Gastrocnemius medialis (tissue), 4 donors: ENCODE measurements at regions not wholly inside any gene's neighbourhood (a gene's known extent, or its start where the extent isn't known, plus 50 kb on each side); places are given as distances from the start of the nearest gene placed in this dataset.

Experiments used
- ATAC-seq, 2 donors: fragments of 150-250 bp; one replicate each; pipeline ENCODE4 v1.9.1; 2016
- DNase-seq, 2 donors: peaks; one replicate each; pipeline ENCODE4 v3.0.0-alpha.2; 2019
- H3K27ac ChIP-seq, 4 donors: fragments of 200-600 bp; sonication (generic); 1 replicate in 1 of 4; 2 replicates in 3 of 4; pipeline ENCODE4 v1.5.1; 2016 to 2018; ENCODE audit warnings: mild to moderate bottlenecking in 2 of 4, moderate library complexity in 1 of 4
- H3K27me3 ChIP-seq, 3 donors: fragments of 200-600 bp; sonication (generic) in 2 of 3; 1 replicate in 1 of 3; 2 replicates in 2 of 3; pipeline versions ENCODE4 v1.5.1 to v1.6.0; 2016 to 2019; ENCODE audit warnings: mild to moderate bottlenecking in 1 of 3, moderate library complexity in 1 of 3
- H3K36me3 ChIP-seq, 2 donors: fragments of 200-600 bp; sonication (generic) in 1 of 2; one replicate each; pipeline ENCODE4 v1.5.1; 2017 to 2018
- H3K4me1 ChIP-seq, 2 donors: fragments of 200-600 bp; sonication (generic) in 1 of 2; one replicate each; pipeline ENCODE4 v1.5.1; 2016 to 2017; ENCODE audit warnings: mild to moderate bottlenecking in 2 of 2
- H3K4me3 ChIP-seq, 4 donors: fragments of 200-600 bp; sonication (generic) in 3 of 4; 1 replicate in 1 of 4; 2 replicates in 3 of 4; pipeline ENCODE4 v1.5.1; 2016 to 2019; ENCODE audit warnings: mild to moderate bottlenecking in 2 of 4
- H3K9me3 ChIP-seq, 3 donors: fragments of 200-600 bp; sonication (generic) in 2 of 3; 1 replicate in 1 of 3; 2 replicates in 2 of 3; pipeline ENCODE4 v1.5.1; 2016 to 2019
- CTCF ChIP-seq, 5 experiments: fragments of 450-650 bp in 3 of 5; fragments of 200-600 bp in 2 of 5; sonication (generic) in 2 of 5; IDR thresholded peaks in 4 of 5; conservative IDR thresholded peaks in 1 of 5; 1 replicate in 4 of 5; 2 replicates in 1 of 5; pipeline ENCODE4 v1.5.1; 2016 to 2019; ENCODE audit warnings: antibody characterized with exemption in 5 of 5, mild to moderate bottlenecking in 3 of 5, moderate library complexity in 3 of 5
- POLR2A ChIP-seq, 2 donors: fragments of 450-650 bp; IDR thresholded peaks; one replicate each; pipeline ENCODE4 v1.6.1; 2017; ENCODE audit warnings: antibody characterized with exemption in 2 of 2, mild to moderate bottlenecking in 2 of 2, moderate library complexity in 2 of 2
- in situ Hi-C, 4 donors: fragments of 200-750 bp; cut with MboI; loops; one replicate each; pipeline versions ENCODE4 v1.15.0 to v1.8.0; 2017; ENCODE audit warnings: low sequenced_read_pairs in 4 of 4
- intact Hi-C: fragments of 100-400 bp; cut with DNase I; formaldehyde crosslinking; loops from one replicate; pipeline ENCODE4 v1.15.1; 2023; ENCODE audit warnings: low total_unique reads

- Histone ChIP-seq H3K27ac (no peak overlapping the region), H3K36me3 (no peaks in the 10 kb centered on the region), H3K27me3 (peaks cover 0 to 3% (median 0%) of the 10 kb centered on the region in 3 donors), H3K9me3 (no peaks in the 10 kb centered on the region), H3K4me3 (no peak overlapping the region), H3K4me1 (no peaks in the 10 kb centered on the region)
- TF ChIP-seq CTCF (IDR thresholded peaks at IDR 0.05 in 4 of 5, conservative IDR thresholded peaks at IDR 0.05 in 1 of 5) (no peak), POLR2A (IDR thresholded peaks at IDR 0.05) (no peak)
- intact Hi-C loops (no loop called here), in situ Hi-C loops (no loop called here)
- no peak for ATAC-seq
- DNase-seq = no peak
Observed at GRCh38 chr20:48146308-48146707, 361.0 kb upstream of the SULF2 start.

DNA sequence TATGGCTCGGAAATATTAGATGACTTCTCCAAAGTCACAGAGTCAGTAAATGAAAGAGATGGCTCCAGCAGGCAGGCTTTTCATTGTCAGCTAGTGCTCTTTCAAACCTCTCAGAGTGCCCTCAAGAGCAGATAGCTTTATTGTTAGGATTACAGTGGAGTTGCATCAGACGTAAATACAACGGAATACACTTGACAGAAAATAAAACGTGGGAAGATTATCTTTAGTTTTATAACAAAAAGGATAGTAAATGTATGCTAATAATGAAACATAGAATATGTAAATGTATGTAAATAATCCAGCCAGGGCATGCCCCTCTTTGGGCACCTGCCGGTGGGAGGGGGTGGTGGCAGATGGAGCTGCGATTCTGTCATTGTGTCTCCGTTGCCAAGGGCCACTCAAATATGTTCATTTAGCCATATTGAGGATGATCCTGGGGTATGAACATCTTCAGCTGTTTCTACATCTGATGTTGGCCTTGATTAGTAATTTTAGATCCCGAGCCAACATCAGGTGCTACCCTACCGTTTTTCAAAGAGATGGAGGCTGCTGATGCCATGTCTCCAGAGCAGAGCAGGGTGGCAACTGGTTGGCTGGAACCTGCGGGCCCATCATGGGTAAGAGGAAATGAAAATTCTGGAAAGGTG is 358.3 kb upstream of the SULF2 start:
- ATAC-seq = no peak
- no peak for TF ChIP-seq POLR2A (IDR thresholded peaks at IDR 0.05)
- no peak for TF ChIP-seq CTCF (IDR thresholded peaks at IDR 0.05 in 4 of 5, conservative IDR thresholded peaks at IDR 0.05 in 1 of 5)
- intact Hi-C loops = no loop called here

DNA sequence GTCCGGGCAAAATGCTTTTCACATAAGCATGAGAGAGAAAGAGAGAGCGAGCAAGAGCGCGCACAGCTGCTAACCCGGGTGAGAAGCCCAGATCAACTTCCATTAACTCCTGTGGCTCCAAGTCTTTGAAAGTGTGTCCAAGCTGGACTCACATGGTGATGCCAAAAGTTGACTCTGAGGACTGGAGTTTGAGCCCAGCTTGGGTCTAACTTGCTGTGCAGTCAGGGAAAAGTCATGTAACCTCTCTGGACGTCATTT is 357.2 kb upstream of the SULF2 start:
- Histone ChIP-seq H3K4me3 (no peak overlapping the region), H3K27ac (no peak overlapping the region), H3K9me3 (no peaks in the 10 kb centered on the region), H3K4me1 (no peaks in the 10 kb centered on the region), H3K36me3 (no peaks in the 10 kb centered on the region), H3K27me3 (no peaks in the 10 kb centered on the region)
- no peak for TF ChIP-seq POLR2A (IDR thresholded peaks at IDR 0.05)
- TF ChIP-seq CTCF (IDR thresholded peaks at IDR 0.05 in 4 of 5, conservative IDR thresholded peaks at IDR 0.05 in 1 of 5) = no peak
- ATAC-seq (no peak), DNase-seq (no peak)
- intact Hi-C loops = no loop called here
- in situ Hi-C loops = no loop called here

More for the DNA sequence above, 358.3 kb upstream of the SULF2 start:
- Histone ChIP-seq H3K36me3 (no peaks in the 10 kb centered on the region), H3K4me1 (no peaks in the 10 kb centered on the region), H3K9me3 (no peaks in the 10 kb centered on the region), H3K27me3 (peaks cover 0 to 3% (median 0%) of the 10 kb centered on the region in 3 donors), H3K4me3 (no peak overlapping the region), H3K27ac (no peak overlapping the region)
- in situ Hi-C loops = no loop called here
- DNase-seq = no peak

- no peaks in the 10 kb centered on the region for H3K36me3 ChIP-seq
- no peak for ATAC-seq
- intact Hi-C loops = no loop called here
Observed at GRCh38 chr20:48141660-48142515, 356.6 kb upstream of the SULF2 start.

More at GRCh38 chr20:48141660-48142515, 356.6 kb upstream of the SULF2 start:
- DNase-seq = no peak
- H3K27ac ChIP-seq = no peak overlapping the region
- no peaks in the 10 kb centered on the region for H3K9me3 ChIP-seq
- in situ Hi-C loops = no loop called here
- no peaks in the 10 kb centered on the region for H3K27me3 ChIP-seq
- TF ChIP-seq CTCF (IDR thresholded peaks at IDR 0.05 in 4 of 5, conservative IDR thresholded peaks at IDR 0.05 in 1 of 5) = no peak
- TF ChIP-seq POLR2A (IDR thresholded peaks at IDR 0.05) = no peak
- H3K4me1 ChIP-seq = no peaks in the 10 kb centered on the region
- no peak overlapping the region for H3K4me3 ChIP-seq
